Heart left ventricle (tissue), 13 donors: ENCODE measurements at regions not wholly inside any gene's neighbourhood (a gene's known extent, or its start where the extent isn't known, plus 50 kb on each side); places are given as distances from the start of the nearest gene placed in this dataset.

Source experiments
- CTCF ChIP-seq, 12 donors: fragments of 200-600 bp; sonication (generic) in 4 of 12; IDR thresholded peaks; one replicate each; pipeline versions ENCODE4 v1.5.0 to v1.8.0; 2018 to 2022; ENCODE audit warnings: antibody characterized with exemption in 12 of 12, mild to moderate bottlenecking in 5 of 12
- POLR2A ChIP-seq, 2 donors: fragments of 450-650 bp; IDR thresholded peaks; one replicate each; pipeline ENCODE4 v1.6.1; 2017; ENCODE audit warnings: antibody characterized with exemption in 2 of 2, mild to moderate bottlenecking in 2 of 2, moderate library complexity in 2 of 2
- donor health status: ischemic (EF 13 %, LVEDD 7.1; RV severe dilation, severe dysfunction).
- donor health status: DM: no; HTN: yes; CAD: no.
- donor health status: DM: no; HTN: no; CAD: no.
- donor health status: ischemic (EF 25% LVEDD 6.9; RV normal size, moderate dysfunction).
- donor health status: ischemic (EF 25% LVEDD 5.7; RV mildly dilated, moderate dysfunction).
- donor health status: ischemic (EF 35%, LVEDD 5.7; RV mildly dilated, moderate dysfunction).
- donor health status: nonischemic (EF 11% LVEDD 7.7; RV severe dilation, severe dysfunction).
- donor health status: DM: yes; HTN: yes; CAD: no.
- donor health status: PGD.
- donor health status: ischemic (EF 29% LVEDD 5.4; RV normal size, mild dysfunction).
- donor health status: nonischemic (EF 23%, LVEDD 6.1; RV moderate dilation, normal function).

GRCh38 chr2:126976721-126977328 lies 78.1 kb downstream of the TEX51 start:
- TF ChIP-seq CTCF (IDR thresholded peaks at IDR 0.05) (no peak), POLR2A (IDR thresholded peaks at IDR 0.05) (no peak)
